ENCODE measurements at regions not wholly inside any gene's neighbourhood (a gene's known extent, or its start where the extent isn't known, plus 50 kb on each side); places are given as distances from the start of the nearest gene placed in this dataset.

- peaks cover 28% of the 10 kb centered on the region for H3K4me1 Mint-ChIP-seq
- H3K9me3 Mint-ChIP-seq = no peaks in the 10 kb centered on the region
- DNase-seq (ENCODE audit: low spot score) = no peak
- no peaks in the 10 kb centered on the region; the same call in 1 of the 2 replicates for H3K27me3 Mint-ChIP-seq (ENCODE audit: low read depth)
- ChIA-PET POLR2A (no interaction called here), CTCF (no interaction called here)
- H3K27ac Mint-ChIP-seq = no peak overlapping the region
- no peak for TF ChIP-seq ZBTB21 (CRISPR knock-in tag; IDR thresholded peaks at IDR 0.05; ENCODE audit: borderline replicate concordance)
- TF ChIP-seq, protein P1, sequence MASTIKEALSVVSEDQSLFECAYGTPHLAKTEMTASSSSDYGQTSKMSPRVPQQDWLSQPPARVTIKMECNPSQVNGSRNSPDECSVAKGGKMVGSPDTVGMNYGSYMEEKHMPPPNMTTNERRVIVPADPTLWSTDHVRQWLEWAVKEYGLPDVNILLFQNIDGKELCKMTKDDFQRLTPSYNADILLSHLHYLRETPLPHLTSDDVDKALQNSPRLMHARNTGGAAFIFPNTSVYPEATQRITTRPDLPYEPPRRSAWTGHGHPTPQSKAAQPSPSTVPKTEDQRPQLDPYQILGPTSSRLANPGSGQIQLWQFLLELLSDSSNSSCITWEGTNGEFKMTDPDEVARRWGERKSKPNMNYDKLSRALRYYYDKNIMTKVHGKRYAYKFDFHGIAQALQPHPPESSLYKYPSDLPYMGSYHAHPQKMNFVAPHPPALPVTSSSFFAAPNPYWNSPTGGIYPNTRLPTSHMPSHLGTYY (CRISPR knock-in tag; IDR thresholded peaks at IDR 0.05) = no peak
- H3K4me3 Mint-ChIP-seq = no peak overlapping the region
- no peaks in the 10 kb centered on the region for H3K36me3 Mint-ChIP-seq
- ATAC-seq = no peak
These were observed 491.5 kb upstream of the TUSC1 start for GRCh38 chr9:26169708-26170107.

DNA sequence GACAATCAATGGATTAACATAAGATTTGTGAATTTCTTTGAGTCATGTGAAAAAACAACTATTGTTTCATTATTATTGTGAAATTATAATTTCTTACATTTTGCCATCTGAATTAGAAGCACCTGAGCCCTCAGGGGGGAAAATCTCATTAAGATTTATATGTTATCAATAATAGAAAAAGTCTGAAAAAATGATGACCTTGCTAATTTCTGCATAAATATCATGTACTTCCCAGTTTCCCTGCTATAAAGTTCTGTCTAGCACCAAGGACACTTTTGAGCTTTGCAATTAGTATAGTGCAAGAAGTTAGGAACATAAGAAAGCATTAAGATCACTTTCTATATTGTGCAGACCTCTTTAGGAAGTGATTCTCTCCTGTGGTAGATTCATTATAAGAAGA is 488.3 kb upstream of the TUSC1 start:
- no peaks in the 10 kb centered on the region; the same call in 1 of the 2 replicates for H3K27me3 Mint-ChIP-seq (ENCODE audit: low read depth)
- ATAC-seq (no peak), DNase-seq (ENCODE audit: low spot score) (no peak)
- no peaks in the 10 kb centered on the region for H3K36me3 Mint-ChIP-seq
- ChIA-PET CTCF (no interaction called here), POLR2A (no interaction called here)
- peaks cover 18% of the 10 kb centered on the region for H3K4me1 Mint-ChIP-seq
- no peaks in the 10 kb centered on the region for H3K9me3 Mint-ChIP-seq
- no peak overlapping the region for H3K4me3 Mint-ChIP-seq
- TF ChIP-seq, protein P2, sequence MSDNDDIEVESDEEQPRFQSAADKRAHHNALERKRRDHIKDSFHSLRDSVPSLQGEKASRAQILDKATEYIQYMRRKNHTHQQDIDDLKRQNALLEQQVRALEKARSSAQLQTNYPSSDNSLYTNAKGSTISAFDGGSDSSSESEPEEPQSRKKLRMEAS (CRISPR knock-in tag; IDR thresholded peaks at IDR 0.05) = no peak
- TF ChIP-seq ZNF396 (CRISPR knock-in tag; IDR thresholded peaks at IDR 0.05; ENCODE audit: borderline replicate concordance) = no peak
- no peak for TF ChIP-seq ZNF219 (CRISPR knock-in tag; IDR thresholded peaks at IDR 0.05; ENCODE audit: borderline replicate concordance)
- TF ChIP-seq ZNF671 (CRISPR knock-in tag; IDR thresholded peaks at IDR 0.05) = no peak
- TF ChIP-seq, protein P3, sequence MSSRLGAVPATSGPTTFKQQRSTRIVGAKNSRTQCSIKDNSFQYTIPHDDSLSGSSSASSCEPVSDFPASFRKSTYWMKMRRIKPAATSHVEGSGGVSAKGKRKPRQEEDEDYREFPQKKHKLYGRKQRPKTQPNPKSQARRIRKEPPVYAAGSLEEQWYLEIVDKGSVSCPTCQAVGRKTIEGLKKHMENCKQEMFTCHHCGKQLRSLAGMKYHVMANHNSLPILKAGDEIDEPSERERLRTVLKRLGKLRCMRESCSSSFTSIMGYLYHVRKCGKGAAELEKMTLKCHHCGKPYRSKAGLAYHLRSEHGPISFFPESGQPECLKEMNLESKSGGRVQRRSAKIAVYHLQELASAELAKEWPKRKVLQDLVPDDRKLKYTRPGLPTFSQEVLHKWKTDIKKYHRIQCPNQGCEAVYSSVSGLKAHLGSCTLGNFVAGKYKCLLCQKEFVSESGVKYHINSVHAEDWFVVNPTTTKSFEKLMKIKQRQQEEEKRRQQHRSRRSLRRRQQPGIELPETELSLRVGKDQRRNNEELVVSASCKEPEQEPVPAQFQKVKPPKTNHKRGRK (CRISPR knock-in tag; IDR thresholded peaks at IDR 0.05; ENCODE audit: borderline replicate concordance) = no peak
- no peak for TF ChIP-seq SP1 (CRISPR knock-in tag; conservative IDR thresholded peaks at IDR 0.05)
- no peak for TF ChIP-seq TEAD4 (CRISPR knock-in tag; IDR thresholded peaks at IDR 0.05)
- TF ChIP-seq USF1 (CRISPR knock-in tag; IDR thresholded peaks at IDR 0.05) = no peak
- no peak for TF ChIP-seq TP53 (CRISPR knock-in tag; IDR thresholded peaks at IDR 0.05)
- TF ChIP-seq E2F5 (CRISPR knock-in tag; IDR thresholded peaks at IDR 0.05) = no peak
- TF ChIP-seq, protein P4, sequence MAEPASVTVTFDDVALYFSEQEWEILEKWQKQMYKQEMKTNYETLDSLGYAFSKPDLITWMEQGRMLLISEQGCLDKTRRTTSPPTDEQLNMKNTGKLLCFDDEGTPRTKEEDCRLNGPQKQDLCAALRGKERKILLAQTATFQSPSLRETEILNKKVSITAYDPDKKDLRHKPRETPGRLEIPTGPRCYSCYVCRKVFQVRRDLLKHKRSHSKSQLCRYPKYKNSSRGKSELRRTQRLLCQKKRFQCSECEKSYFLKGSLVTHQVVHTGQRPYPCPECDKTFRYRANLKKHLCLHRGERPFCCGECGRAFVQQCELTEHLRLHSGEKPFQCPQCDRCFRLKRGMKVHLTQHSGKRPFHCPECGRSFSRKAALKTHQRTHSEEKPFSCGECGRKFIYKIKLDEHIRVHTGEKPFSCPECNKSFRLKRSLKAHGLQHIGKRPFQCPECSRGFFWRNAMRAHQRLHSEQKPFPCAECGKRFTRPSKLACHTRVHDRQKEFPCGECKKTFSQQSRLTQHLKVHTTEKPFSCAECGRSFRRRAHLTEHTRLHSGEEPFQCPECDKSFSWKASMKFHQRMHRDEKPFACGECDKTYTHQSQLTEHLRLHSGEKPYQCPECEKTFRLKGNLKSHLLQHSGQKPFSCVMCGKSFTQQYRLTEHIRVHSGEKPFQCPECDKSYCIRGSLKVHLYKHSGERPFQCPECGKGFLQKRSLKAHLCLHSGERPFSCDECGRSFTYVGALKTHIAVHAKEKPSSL (CRISPR knock-in tag; conservative IDR thresholded peaks at IDR 0.05) = no peak
- TF ChIP-seq NFYB (CRISPR knock-in tag; conservative IDR thresholded peaks at IDR 0.05; ENCODE audit: low read depth) = no peak
- no peak overlapping the region for H3K27ac Mint-ChIP-seq

- DNase-seq (ENCODE audit: low spot score) (no peak), ATAC-seq (no peak)
- POLR2A ChIA-PET = no interaction called here
- Mint-ChIP-seq H3K4me1 (peaks cover 9% of the 10 kb centered on the region), H3K9me3 (no peaks in the 10 kb centered on the region), H3K27ac (no peak overlapping the region), H3K4me3 (no peak overlapping the region), H3K27me3 (ENCODE audit: low read depth) (no peaks in the 10 kb centered on the region; the same call in 1 of the 2 replicates), H3K36me3 (no peaks in the 10 kb centered on the region)
- CTCF ChIA-PET = no interaction called here
- TF ChIP-seq SMAD3 (CRISPR knock-in tag; IDR thresholded peaks at IDR 0.05; ENCODE audit: borderline replicate concordance) = no peak
- no peak for TF ChIP-seq KAT7 (CRISPR knock-in tag; IDR thresholded peaks at IDR 0.05; ENCODE audit: borderline replicate concordance)
- no peak for TF ChIP-seq E2F1 (CRISPR knock-in tag; IDR thresholded peaks at IDR 0.05)
- no peak for TF ChIP-seq ZNF317 (CRISPR knock-in tag; IDR thresholded peaks at IDR 0.05; ENCODE audit: borderline replicate concordance, low read depth)
- no peak for TF ChIP-seq NFATC4 (CRISPR knock-in tag; IDR thresholded peaks at IDR 0.05)
- TF ChIP-seq ZNF416 (CRISPR knock-in tag; IDR thresholded peaks at IDR 0.05) = no peak
- no peak for TF ChIP-seq ZNF671 (CRISPR knock-in tag; IDR thresholded peaks at IDR 0.05)
- TF ChIP-seq, protein P5, sequence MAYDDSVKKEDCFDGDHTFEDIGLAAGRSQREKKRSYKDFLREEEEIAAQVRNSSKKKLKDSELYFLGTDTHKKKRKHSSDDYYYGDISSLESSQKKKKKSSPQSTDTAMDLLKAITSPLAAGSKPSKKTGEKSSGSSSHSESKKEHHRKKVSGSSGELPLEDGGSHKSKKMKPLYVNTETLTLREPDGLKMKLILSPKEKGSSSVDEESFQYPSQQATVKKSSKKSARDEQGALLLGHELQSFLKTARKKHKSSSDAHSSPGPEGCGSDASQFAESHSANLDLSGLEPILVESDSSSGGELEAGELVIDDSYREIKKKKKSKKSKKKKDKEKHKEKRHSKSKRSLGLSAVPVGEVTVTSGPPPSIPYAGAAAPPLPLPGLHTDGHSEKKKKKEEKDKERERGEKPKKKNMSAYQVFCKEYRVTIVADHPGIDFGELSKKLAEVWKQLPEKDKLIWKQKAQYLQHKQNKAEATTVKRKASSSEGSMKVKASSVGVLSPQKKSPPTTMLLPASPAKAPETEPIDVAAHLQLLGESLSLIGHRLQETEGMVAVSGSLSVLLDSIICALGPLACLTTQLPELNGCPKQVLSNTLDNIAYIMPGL (CRISPR knock-in tag; IDR thresholded peaks at IDR 0.05) = no peak
- TF ChIP-seq ATF3 (CRISPR knock-in tag; conservative IDR thresholded peaks at IDR 0.05) = no peak
These were observed 487.2 kb upstream of the TUSC1 start for GRCh38 chr9:26165426-26165825.
